ENCODE measurements at regions not wholly inside any gene's neighbourhood (a gene's known extent, or its start where the extent isn't known, plus 50 kb on each side); places are given as distances from the start of the nearest gene placed in this dataset.

GRCh38 chrX:137742846-137743245 is 176.9 kb downstream of the ZIC3 start (continued):
- no peak for TF ChIP-seq USF2 (CRISPR knock-in tag; IDR thresholded peaks at IDR 0.05)
- TF ChIP-seq ELF4 (CRISPR knock-in tag; IDR thresholded peaks at IDR 0.05; ENCODE audit: low read depth) = no peak
- TF ChIP-seq ZNF425 (CRISPR knock-in tag; conservative IDR thresholded peaks at IDR 0.05) = no peak
- TF ChIP-seq HMGA2 (CRISPR knock-in tag; IDR thresholded peaks at IDR 0.05) = no peak
- no peak for TF ChIP-seq TCF7 (CRISPR knock-in tag; IDR thresholded peaks at IDR 0.05; ENCODE audit: low read depth)
- no peak for TF ChIP-seq TP53 (CRISPR knock-in tag; IDR thresholded peaks at IDR 0.05)
- no peak for TF ChIP-seq FOXP1 (CRISPR knock-in tag; IDR thresholded peaks at IDR 0.05; ENCODE audit: borderline replicate concordance)

GRCh38 chrX:137743414-137743813 is 177.5 kb downstream of the ZIC3 start:
- H3K9me3 Mint-ChIP-seq = no peaks in the 10 kb centered on the region
- CTCF ChIA-PET = no interaction called here
- ATAC-seq (no peak), DNase-seq (ENCODE audit: low spot score) (no peak)
- H3K4me3 Mint-ChIP-seq = no peak overlapping the region
- H3K4me1 Mint-ChIP-seq = peaks cover 73% of the 10 kb centered on the region
- H3K27ac Mint-ChIP-seq = peak overlapping the region; percentile 79
- POLR2A ChIA-PET = interaction anchor here (0.6 kb wide), 1 partner anchor 953 kb away, joined by 3 read pairs; no protein-coding TSS in a partner anchor
- no peaks in the 10 kb centered on the region for H3K36me3 Mint-ChIP-seq
- no peaks in the 10 kb centered on the region; the same call in 1 of the 2 replicates for H3K27me3 Mint-ChIP-seq (ENCODE audit: low read depth)
- TF ChIP-seq NR3C1 (CRISPR knock-in tag; conservative IDR thresholded peaks at IDR 0.05; ENCODE audit: low read depth) = no peak
- TF ChIP-seq CREM (CRISPR knock-in tag; IDR thresholded peaks at IDR 0.05) = no peak
- TF ChIP-seq TCF7 (CRISPR knock-in tag; IDR thresholded peaks at IDR 0.05; ENCODE audit: low read depth) = no peak
- TF ChIP-seq ZNF138 (CRISPR knock-in tag; conservative IDR thresholded peaks at IDR 0.05) = no peak
- no peak for TF ChIP-seq FOXP4 (CRISPR knock-in tag; IDR thresholded peaks at IDR 0.05)
- no peak for TF ChIP-seq E2F5 (CRISPR knock-in tag; IDR thresholded peaks at IDR 0.05)
- TF ChIP-seq ZNF317 (CRISPR knock-in tag; IDR thresholded peaks at IDR 0.05; ENCODE audit: borderline replicate concordance, low read depth) = no peak
- TF ChIP-seq KAT7 (CRISPR knock-in tag; IDR thresholded peaks at IDR 0.05; ENCODE audit: borderline replicate concordance) = no peak
- TF ChIP-seq ATF2 (CRISPR knock-in tag; IDR thresholded peaks at IDR 0.05; ENCODE audit: borderline replicate concordance, low read depth) = no peak
- no peak for TF ChIP-seq MAX (CRISPR knock-in tag; IDR thresholded peaks at IDR 0.05)
- no peak for TF ChIP-seq E2F4 (CRISPR knock-in tag; IDR thresholded peaks at IDR 0.05; ENCODE audit: borderline replicate concordance, low read depth)
- TF ChIP-seq ARID4B (CRISPR knock-in tag; IDR thresholded peaks at IDR 0.05; ENCODE audit: borderline replicate concordance) = no peak
- TF ChIP-seq ZNF671 (CRISPR knock-in tag; IDR thresholded peaks at IDR 0.05) = no peak
